Transverse colon (tissue), 3 donors: ENCODE measurements at regions not wholly inside any gene's neighbourhood (a gene's known extent, or its start where the extent isn't known, plus 50 kb on each side); places are given as distances from the start of the nearest gene placed in this dataset.

Experiments
- EP300 ChIP-seq: sonication (generic); formaldehyde crosslinking; IDR thresholded peaks from one replicate; pipeline ENCODE4 v1.6.1; 2017; ENCODE audit warnings: antibody characterized with exemption, low read depth
- POLR2A ChIP-seq: fragments of 450-650 bp; IDR thresholded peaks from one replicate; pipeline ENCODE4 v1.6.1; 2016; ENCODE audit warnings: antibody characterized with exemption, mild to moderate bottlenecking, moderate library complexity
- TF ChIP-seq, protein P1 (sequence below), 5 experiments: fragments of 200-600 bp in 3 of 5; fragments of 450-650 bp in 2 of 5; sonication (generic) in 3 of 5; IDR thresholded peaks; 1 replicate in 2 of 5; 2 replicates in 3 of 5; pipeline ENCODE4 v1.5.1; 2016 to 2017; ENCODE audit warnings: antibody characterized with exemption in 5 of 5, inconsistent platforms in 3 of 5, mild to moderate bottlenecking in 2 of 5, moderate library complexity in 1 of 5

DNA sequence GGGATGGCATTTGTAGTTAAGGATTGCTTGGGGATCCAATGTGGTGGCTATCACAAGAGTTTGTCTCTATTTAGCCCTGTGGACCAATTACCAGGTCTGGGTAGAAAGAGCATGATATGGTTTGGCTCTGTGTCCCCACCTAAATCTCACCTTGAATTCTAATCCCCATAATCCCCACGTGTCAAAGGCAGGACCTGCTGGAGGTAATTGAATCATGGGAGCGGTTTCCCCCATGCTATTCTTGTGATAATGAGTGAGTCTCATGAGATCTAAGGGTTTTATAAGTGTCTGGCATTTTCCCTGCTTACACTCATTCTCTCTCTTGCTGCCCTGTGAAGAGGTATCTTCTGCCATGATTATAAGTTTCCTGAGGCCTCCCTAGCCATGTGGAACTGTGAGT, 86.4 kb upstream of the HS3ST4 start:
- TF ChIP-seq, protein P1, sequence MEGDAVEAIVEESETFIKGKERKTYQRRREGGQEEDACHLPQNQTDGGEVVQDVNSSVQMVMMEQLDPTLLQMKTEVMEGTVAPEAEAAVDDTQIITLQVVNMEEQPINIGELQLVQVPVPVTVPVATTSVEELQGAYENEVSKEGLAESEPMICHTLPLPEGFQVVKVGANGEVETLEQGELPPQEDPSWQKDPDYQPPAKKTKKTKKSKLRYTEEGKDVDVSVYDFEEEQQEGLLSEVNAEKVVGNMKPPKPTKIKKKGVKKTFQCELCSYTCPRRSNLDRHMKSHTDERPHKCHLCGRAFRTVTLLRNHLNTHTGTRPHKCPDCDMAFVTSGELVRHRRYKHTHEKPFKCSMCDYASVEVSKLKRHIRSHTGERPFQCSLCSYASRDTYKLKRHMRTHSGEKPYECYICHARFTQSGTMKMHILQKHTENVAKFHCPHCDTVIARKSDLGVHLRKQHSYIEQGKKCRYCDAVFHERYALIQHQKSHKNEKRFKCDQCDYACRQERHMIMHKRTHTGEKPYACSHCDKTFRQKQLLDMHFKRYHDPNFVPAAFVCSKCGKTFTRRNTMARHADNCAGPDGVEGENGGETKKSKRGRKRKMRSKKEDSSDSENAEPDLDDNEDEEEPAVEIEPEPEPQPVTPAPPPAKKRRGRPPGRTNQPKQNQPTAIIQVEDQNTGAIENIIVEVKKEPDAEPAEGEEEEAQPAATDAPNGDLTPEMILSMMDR (IDR thresholded peaks at IDR 0.05), result no peak
- TF ChIP-seq POLR2A (no peak), EP300 (no peak)
